Gastrocnemius medialis (tissue), 4 donors: ENCODE measurements at regions not wholly inside any gene's neighbourhood (a gene's known extent, or its start where the extent isn't known, plus 50 kb on each side); places are given as distances from the start of the nearest gene placed in this dataset.

Experiments used
- ATAC-seq, 2 donors: fragments of 150-250 bp; one replicate each; pipeline ENCODE4 v1.9.1; 2016
- DNase-seq, 2 donors: peaks; one replicate each; pipeline ENCODE4 v3.0.0-alpha.2; 2019
- H3K27ac ChIP-seq, 4 donors: fragments of 200-600 bp; sonication (generic); 1 replicate in 1 of 4; 2 replicates in 3 of 4; pipeline ENCODE4 v1.5.1; 2016 to 2018; ENCODE audit warnings: mild to moderate bottlenecking in 2 of 4, moderate library complexity in 1 of 4
- H3K27me3 ChIP-seq, 3 donors: fragments of 200-600 bp; sonication (generic) in 2 of 3; 1 replicate in 1 of 3; 2 replicates in 2 of 3; pipeline versions ENCODE4 v1.5.1 to v1.6.0; 2016 to 2019; ENCODE audit warnings: mild to moderate bottlenecking in 1 of 3, moderate library complexity in 1 of 3
- H3K36me3 ChIP-seq, 2 donors: fragments of 200-600 bp; sonication (generic) in 1 of 2; one replicate each; pipeline ENCODE4 v1.5.1; 2017 to 2018
- H3K4me1 ChIP-seq, 2 donors: fragments of 200-600 bp; sonication (generic) in 1 of 2; one replicate each; pipeline ENCODE4 v1.5.1; 2016 to 2017; ENCODE audit warnings: mild to moderate bottlenecking in 2 of 2
- H3K4me3 ChIP-seq, 4 donors: fragments of 200-600 bp; sonication (generic) in 3 of 4; 1 replicate in 1 of 4; 2 replicates in 3 of 4; pipeline ENCODE4 v1.5.1; 2016 to 2019; ENCODE audit warnings: mild to moderate bottlenecking in 2 of 4
- H3K9me3 ChIP-seq, 3 donors: fragments of 200-600 bp; sonication (generic) in 2 of 3; 1 replicate in 1 of 3; 2 replicates in 2 of 3; pipeline ENCODE4 v1.5.1; 2016 to 2019
- POLR2A ChIP-seq, 2 donors: fragments of 450-650 bp; IDR thresholded peaks; one replicate each; pipeline ENCODE4 v1.6.1; 2017; ENCODE audit warnings: antibody characterized with exemption in 2 of 2, mild to moderate bottlenecking in 2 of 2, moderate library complexity in 2 of 2
- in situ Hi-C, 4 donors: fragments of 200-750 bp; cut with MboI; loops; one replicate each; pipeline versions ENCODE4 v1.15.0 to v1.8.0; 2017; ENCODE audit warnings: low sequenced_read_pairs in 4 of 4
- intact Hi-C: fragments of 100-400 bp; cut with DNase I; formaldehyde crosslinking; loops from one replicate; pipeline ENCODE4 v1.15.1; 2023; ENCODE audit warnings: low total_unique reads
- TF ChIP-seq, protein P1 (sequence below), 5 experiments: fragments of 450-650 bp in 3 of 5; fragments of 200-600 bp in 2 of 5; sonication (generic) in 2 of 5; IDR thresholded peaks in 4 of 5; conservative IDR thresholded peaks in 1 of 5; 1 replicate in 4 of 5; 2 replicates in 1 of 5; pipeline ENCODE4 v1.5.1; 2016 to 2019; ENCODE audit warnings: antibody characterized with exemption in 5 of 5, mild to moderate bottlenecking in 3 of 5, moderate library complexity in 3 of 5

DNA sequence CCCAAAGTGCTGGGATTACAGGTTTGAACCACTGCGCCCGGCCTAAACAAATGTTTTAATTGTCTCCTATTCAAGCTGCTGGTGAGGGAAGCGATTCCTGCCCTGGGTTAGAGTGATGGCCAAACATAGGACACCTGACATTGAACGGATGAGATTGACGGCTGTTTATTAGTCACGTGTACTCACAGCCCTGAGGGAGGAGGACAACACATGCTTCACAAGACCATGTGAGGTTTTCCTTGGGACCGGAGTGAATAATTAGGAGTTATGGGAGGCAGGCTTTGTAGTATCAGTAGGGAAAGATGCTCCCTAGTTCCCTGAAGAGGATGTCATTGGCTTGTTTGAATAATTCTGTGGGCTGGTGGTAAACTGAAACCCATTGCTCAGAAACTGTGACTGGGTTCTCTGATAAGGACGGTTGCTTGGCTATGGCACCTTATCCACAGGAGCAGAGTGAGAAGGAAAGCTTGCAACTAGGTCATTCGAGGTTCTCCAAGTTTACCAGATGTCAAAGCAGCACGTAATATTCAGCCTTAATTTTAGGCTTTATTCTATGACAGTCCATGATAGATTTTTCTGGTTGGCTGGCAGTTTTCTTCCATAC is 245.8 kb downstream of the PLA2G4A start:
- H3K9me3 ChIP-seq = no peaks in the 10 kb centered on the region
- no peaks in the 10 kb centered on the region for H3K36me3 ChIP-seq
- intact Hi-C loops = no loop called here
- TF ChIP-seq POLR2A (IDR thresholded peaks at IDR 0.05) = no peak
- TF ChIP-seq, protein P1, sequence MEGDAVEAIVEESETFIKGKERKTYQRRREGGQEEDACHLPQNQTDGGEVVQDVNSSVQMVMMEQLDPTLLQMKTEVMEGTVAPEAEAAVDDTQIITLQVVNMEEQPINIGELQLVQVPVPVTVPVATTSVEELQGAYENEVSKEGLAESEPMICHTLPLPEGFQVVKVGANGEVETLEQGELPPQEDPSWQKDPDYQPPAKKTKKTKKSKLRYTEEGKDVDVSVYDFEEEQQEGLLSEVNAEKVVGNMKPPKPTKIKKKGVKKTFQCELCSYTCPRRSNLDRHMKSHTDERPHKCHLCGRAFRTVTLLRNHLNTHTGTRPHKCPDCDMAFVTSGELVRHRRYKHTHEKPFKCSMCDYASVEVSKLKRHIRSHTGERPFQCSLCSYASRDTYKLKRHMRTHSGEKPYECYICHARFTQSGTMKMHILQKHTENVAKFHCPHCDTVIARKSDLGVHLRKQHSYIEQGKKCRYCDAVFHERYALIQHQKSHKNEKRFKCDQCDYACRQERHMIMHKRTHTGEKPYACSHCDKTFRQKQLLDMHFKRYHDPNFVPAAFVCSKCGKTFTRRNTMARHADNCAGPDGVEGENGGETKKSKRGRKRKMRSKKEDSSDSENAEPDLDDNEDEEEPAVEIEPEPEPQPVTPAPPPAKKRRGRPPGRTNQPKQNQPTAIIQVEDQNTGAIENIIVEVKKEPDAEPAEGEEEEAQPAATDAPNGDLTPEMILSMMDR (IDR thresholded peaks at IDR 0.05 in 4 of 5, conservative IDR thresholded peaks at IDR 0.05 in 1 of 5) = no peak
- H3K4me1 ChIP-seq = no peaks in the 10 kb centered on the region
- H3K27me3 ChIP-seq = no peaks in the 10 kb centered on the region
- no peak overlapping the region for H3K27ac ChIP-seq
- DNase-seq (no peak), ATAC-seq (no peak)
- no peak overlapping the region for H3K4me3 ChIP-seq
- in situ Hi-C loops = no loop called here

DNA sequence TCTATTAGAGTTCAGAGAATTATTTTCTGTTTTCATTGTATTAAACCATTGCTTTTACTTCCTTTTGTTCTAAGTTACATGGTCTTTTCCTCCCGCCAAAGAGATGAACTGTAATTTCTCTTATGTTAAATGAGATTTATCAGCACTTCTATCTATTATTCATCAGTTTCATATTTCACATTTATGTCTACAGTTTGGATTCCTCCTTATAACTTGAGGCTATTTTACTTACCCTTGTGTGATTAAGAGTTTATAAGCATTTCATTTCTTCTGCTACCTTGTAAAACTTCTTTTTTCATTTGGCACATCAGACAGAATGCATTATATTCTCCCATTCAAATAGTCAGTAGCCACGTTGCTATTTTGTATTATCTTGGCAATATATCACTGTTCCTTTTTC is 248.2 kb downstream of the PLA2G4A start:
- ATAC-seq = no peak
- in situ Hi-C loops (no loop called here), intact Hi-C loops (no loop called here)
- H3K9me3 ChIP-seq = no peaks in the 10 kb centered on the region
- no peaks in the 10 kb centered on the region for H3K4me1 ChIP-seq
- H3K4me3 ChIP-seq = no peak overlapping the region
- TF ChIP-seq POLR2A (IDR thresholded peaks at IDR 0.05) = no peak
- TF ChIP-seq, protein P1 (IDR thresholded peaks at IDR 0.05 in 4 of 5, conservative IDR thresholded peaks at IDR 0.05 in 1 of 5) = no peak
- H3K36me3 ChIP-seq = no peaks in the 10 kb centered on the region
- H3K27me3 ChIP-seq = no peaks in the 10 kb centered on the region
- no peak for DNase-seq
- H3K27ac ChIP-seq = no peak overlapping the region

DNA sequence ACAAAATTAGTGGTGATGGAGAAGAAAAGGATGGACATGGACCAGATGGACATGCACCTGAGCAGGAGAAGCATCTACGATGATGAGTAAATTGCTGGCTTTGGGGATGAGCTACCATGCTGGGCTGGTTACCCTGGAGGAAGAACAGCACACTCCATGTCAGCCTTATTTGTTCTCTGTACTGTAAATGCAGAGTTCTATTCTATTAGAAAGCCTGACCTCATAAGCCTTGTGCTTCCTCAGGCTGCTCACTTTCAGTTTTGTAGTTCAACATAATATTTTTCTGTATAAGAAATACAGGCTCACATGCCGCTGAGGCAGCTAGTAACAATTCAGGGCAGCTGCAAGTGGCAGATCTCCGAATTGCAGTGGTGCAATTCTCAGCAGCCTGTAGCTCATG is 249.6 kb downstream of the PLA2G4A start:
- no peak overlapping the region for H3K4me3 ChIP-seq
- ATAC-seq = no peak
- no peaks in the 10 kb centered on the region for H3K27me3 ChIP-seq
- TF ChIP-seq, protein P1 (IDR thresholded peaks at IDR 0.05 in 4 of 5, conservative IDR thresholded peaks at IDR 0.05 in 1 of 5) = no peak
- TF ChIP-seq POLR2A (IDR thresholded peaks at IDR 0.05) = no peak
- H3K4me1 ChIP-seq = no peaks in the 10 kb centered on the region
- H3K36me3 ChIP-seq = no peaks in the 10 kb centered on the region
- intact Hi-C loops (no loop called here), in situ Hi-C loops (no loop called here)
- H3K9me3 ChIP-seq = no peaks in the 10 kb centered on the region
- H3K27ac ChIP-seq = no peak overlapping the region
- DNase-seq = no peak

DNA sequence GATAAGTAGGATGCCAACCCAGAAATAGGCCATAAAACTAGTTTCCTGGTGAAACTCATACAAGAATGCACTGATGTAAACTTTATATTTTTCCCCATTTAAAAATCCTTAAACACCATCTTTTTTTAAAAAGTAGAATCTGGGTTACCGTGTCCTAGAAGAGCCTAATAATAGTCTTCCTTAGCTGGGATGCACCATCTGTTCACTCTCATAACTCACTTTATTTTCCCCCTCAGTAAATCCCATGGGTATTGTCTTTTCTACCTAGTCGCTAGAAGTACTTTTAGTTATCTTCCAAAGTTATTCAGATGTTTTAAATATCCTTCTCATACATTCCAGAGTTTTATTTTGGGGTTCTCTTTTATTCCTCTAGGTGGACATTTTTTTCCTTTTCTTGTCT is 250.2 kb downstream of the PLA2G4A start:
- no peak for TF ChIP-seq POLR2A (IDR thresholded peaks at IDR 0.05)
- TF ChIP-seq, protein P1 (IDR thresholded peaks at IDR 0.05 in 4 of 5, conservative IDR thresholded peaks at IDR 0.05 in 1 of 5) = no peak
- DNase-seq = no peak
- ATAC-seq = no peak
- Histone ChIP-seq H3K27ac (no peak overlapping the region), H3K4me3 (no peak overlapping the region), H3K27me3 (no peaks in the 10 kb centered on the region), H3K36me3 (no peaks in the 10 kb centered on the region), H3K4me1 (no peaks in the 10 kb centered on the region), H3K9me3 (no peaks in the 10 kb centered on the region)
- in situ Hi-C loops = no loop called here
- intact Hi-C loops = no loop called here

DNA sequence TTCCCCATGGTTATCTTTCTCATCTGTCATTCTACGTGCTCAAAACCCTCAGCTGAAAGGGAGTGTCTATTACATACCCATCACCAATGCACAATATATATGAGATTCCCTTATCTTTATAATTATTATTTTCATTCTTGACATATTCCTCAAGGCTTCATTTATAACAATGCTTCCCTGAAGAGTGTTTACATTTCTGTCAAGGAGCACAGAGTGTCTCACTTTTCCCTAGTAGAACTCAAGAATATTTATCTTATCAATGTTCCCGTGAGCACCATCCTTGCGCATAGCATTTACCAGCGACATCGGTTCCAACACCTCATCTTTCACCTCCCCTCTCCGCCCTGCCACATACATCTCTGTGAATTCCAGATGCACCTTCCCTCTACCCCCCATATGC is 250.6 kb downstream of the PLA2G4A start:
- no peak overlapping the region for H3K4me3 ChIP-seq
- intact Hi-C loops (no loop called here), in situ Hi-C loops (no loop called here)
- TF ChIP-seq POLR2A (IDR thresholded peaks at IDR 0.05) = no peak
- TF ChIP-seq, protein P1 (IDR thresholded peaks at IDR 0.05 in 4 of 5, conservative IDR thresholded peaks at IDR 0.05 in 1 of 5) = no peak
- no peak overlapping the region for H3K27ac ChIP-seq
- no peaks in the 10 kb centered on the region for H3K4me1 ChIP-seq
- no peaks in the 10 kb centered on the region for H3K36me3 ChIP-seq
- ATAC-seq (no peak), DNase-seq (no peak)
- no peaks in the 10 kb centered on the region for H3K9me3 ChIP-seq
- no peaks in the 10 kb centered on the region for H3K27me3 ChIP-seq
